ENCODE measurements at regions not wholly inside any gene's neighbourhood (a gene's known extent, or its start where the extent isn't known, plus 50 kb on each side); places are given as distances from the start of the nearest gene placed in this dataset.
"Not testable (repeated sequence)": the region's sequence is repeated elsewhere in the genome, so short reads cannot be mapped to it uniquely, and the experiment has no call there.

DNA sequence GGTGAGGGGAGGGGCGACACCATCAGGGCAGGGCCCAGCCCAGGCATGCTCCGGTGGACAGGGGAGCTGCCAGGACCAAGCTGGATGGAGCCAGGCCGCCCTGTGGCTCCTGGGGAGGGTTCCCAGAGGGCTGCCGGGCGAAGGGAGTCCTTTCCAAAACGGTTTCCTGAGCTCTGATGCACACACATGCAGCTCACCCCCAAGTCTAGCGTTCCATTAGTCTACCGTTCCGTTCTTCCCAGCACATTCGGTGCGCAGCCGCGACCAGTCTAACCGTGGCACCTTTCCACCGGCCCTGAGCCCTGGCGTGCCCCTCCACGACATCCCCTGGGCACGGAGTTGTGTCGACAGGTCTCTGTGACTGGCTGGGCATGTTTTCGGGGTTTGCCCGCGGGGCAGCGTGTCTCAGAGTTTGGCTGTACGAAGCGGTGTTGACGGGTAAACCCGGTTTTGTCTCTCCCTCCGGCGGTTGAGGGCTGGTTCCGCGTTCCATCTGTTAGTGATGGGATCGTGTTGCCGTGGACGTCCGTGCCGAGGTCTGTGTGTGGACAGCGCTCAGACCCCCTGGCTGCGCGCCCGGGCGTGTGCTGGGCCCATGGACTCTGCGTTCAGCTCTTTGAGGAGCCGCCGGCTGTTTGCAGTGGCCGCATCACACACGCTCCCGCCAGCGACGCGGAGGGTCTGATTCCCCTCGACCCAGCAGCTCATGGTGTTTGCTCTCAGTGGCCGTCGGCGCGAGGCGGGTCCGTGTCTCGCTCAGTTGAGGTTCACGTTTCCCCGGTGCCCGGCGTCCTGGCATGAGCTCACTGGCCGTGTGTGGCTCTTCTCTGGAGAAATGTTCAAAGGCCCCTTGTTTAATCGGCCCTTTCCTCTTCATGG is 121.2 kb downstream of the IGLL1 start:
- no peak for TF ChIP-seq Cebpa-rat (IDR thresholded peaks at IDR 0.05)
- H3K27ac ChIP-seq, result peak overlapping the region in 4 of 11 experiments; percentile 78 to 85 (median 81); a peak in 8 of 22 replicates
- no peak overlapping the region for H3K4me3 ChIP-seq
- H3K4me2 ChIP-seq, result peak overlapping the region in 9 of 11 experiments; percentile 12 to 98 (median 93); a peak in 16 of 22 replicates
- H3K36me3 ChIP-seq, result no peaks in the 10 kb centered on the region
- H3K9me3 ChIP-seq (replicated peaks in 1 of 11), result no peaks in the 10 kb centered on the region
- H4K20me1 ChIP-seq, result no peaks in the 10 kb centered on the region; a peak in 1 of 22 replicates
- H3K27me3 ChIP-seq, result peaks cover 0 to 11% (median 0%) of the 10 kb centered on the region in 11 experiments; a peak in 2 of 22 replicates
- H3K4me1 ChIP-seq, result peaks cover 26 to 82% (median 68%) of the 10 kb centered on the region in 10 experiments
- H3K9ac ChIP-seq, result peak overlapping the region in 4 of 11 experiments; percentile 62 to 71 (median 66); a peak in 6 of 22 replicates

GRCh38 chr22:23457380-23457985 is 122.6 kb downstream of the IGLL1 start:
- Histone ChIP-seq H3K27ac (peak overlapping the region in 5 of 11 experiments; percentile 51 to 85 (median 69); a peak in 6 of 22 replicates), H3K9me3 (replicated peaks in 1 of 11) (no peaks in the 10 kb centered on the region), H3K4me1 (peaks cover 26 to 72% (median 65%) of the 10 kb centered on the region in 10 experiments), H3K27me3 (peaks cover 0 to 11% (median 0%) of the 10 kb centered on the region in 11 experiments; a peak in 2 of 22 replicates), H3K9ac (peak overlapping the region in 4 of 11 experiments; percentile 21 to 53 (median 36); a peak in 4 of 22 replicates), H4K20me1 (no peaks in the 10 kb centered on the region; a peak in 1 of 22 replicates), H3K4me2 (peak overlapping the region; percentile 82 to 98 (median 93)), H3K4me3 (peak overlapping the region in 2 of 10 experiments; percentile 33 to 41; a peak in 3 of 20 replicates), H3K36me3 (no peaks in the 10 kb centered on the region)
- TF ChIP-seq Cebpa-rat (IDR thresholded peaks at IDR 0.05), result no peak

DNA sequence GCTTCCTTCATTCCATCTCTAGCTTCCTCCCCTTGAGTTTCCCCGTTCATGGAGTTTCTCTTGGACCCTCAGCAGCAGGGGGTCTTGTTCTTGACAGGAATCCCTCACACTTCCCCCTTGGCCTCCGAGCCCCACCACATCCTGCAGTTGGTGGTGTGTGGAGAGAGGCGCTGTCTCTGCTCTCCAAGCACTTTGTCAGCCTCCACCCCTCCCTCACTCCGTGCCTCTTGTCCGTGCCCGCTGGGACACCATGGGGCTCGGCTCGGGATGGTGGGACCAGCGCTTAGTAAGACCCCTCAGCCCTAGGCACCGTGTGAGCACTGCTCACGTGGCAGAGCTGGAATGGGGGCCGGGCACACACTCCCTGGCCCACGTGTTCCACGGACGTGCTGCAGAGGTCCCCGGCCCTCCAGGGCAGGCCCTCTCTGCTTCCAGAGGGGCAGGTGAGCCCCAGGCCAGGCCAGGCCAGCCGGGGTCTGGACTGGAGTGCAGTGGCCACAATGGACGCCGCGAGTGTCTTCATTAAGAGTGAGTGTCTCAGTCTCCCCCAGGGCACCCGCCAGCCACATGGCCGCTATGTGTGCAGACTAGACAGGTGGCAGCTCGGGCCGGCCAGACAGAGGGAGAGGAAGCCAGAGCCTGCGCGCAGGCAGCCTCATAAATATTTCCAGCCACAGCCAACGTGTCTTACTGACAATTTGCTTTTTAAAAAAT is 123.3 kb downstream of the IGLL1 start:
- Histone ChIP-seq H3K9ac (peak overlapping the region in 7 of 11 experiments; percentile 19 to 57 (median 34); a peak in 9 of 22 replicates), H3K4me3 (peak overlapping the region in 6 of 10 experiments; percentile 20 to 41 (median 32); a peak in 8 of 20 replicates)

DNA sequence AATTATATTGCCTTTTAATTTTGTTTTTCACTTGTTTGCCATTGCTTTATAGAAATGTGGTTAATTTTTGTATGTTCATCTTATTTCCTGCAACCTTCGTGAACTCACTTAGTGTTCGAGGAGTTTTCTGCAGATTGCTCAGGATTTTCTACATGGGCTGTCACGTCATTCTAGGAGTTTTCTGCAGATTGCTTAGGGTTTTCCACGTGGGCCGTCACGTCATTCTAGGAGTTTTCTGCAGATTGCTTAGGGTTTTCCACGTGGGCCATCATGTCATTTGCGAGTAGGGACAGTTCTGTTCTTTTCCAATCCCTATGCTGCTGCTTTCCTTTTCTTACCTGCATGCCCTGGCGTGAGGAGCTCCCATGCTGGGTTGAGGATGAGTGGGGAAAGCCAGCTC is 125.7 kb downstream of the IGLL1 start:
- H3K27me3 ChIP-seq, result peaks cover 0 to 22% (median 0%) of the 10 kb centered on the region in 11 experiments; a peak in 3 of 22 replicates
- not testable (repeated sequence) for H3K9me3 ChIP-seq (replicated peaks in 1 of 11); H3K4me3 ChIP-seq; H3K4me2 ChIP-seq; H3K9ac ChIP-seq; H3K36me3 ChIP-seq; H3K27ac ChIP-seq; H4K20me1 ChIP-seq
- peaks cover 16 to 62% (median 57%) of the 10 kb centered on the region in 10 experiments for H3K4me1 ChIP-seq

More for the DNA sequence above, 123.3 kb downstream of the IGLL1 start:
- not testable (repeated sequence) for H3K36me3 ChIP-seq; H3K9me3 ChIP-seq (replicated peaks in 1 of 11); H4K20me1 ChIP-seq
- H3K4me2 ChIP-seq, result peak overlapping the region; percentile 82 to 98 (median 93)
- H3K27ac ChIP-seq, result peak overlapping the region in 8 of 11 experiments; percentile 41 to 82 (median 52); a peak in 15 of 22 replicates
- peaks cover 26 to 72% (median 65%) of the 10 kb centered on the region in 10 experiments for H3K4me1 ChIP-seq
- peaks cover 0 to 15% (median 0%) of the 10 kb centered on the region in 11 experiments; a peak in 3 of 22 replicates for H3K27me3 ChIP-seq

DNA sequence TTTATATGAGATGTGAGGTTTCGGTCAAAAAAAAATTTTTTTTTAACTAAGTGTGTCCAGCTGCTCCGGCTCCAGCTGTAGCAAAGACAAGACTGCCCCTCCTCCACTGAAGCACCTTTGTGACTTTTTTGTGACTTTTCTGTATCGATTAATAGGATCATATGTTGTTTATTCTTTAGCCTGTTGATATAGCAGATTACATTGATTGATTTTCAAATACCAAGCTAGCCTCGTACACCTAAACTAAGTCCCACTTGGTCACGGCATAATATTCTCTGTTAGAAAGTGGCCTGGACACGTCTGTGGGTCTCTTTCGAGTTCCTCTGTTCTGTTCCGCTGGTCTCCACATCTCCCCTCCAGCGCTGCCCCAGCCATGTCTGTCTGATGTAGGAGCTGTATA is 126.8 kb downstream of the IGLL1 start:
- no peak overlapping the region for H3K27ac ChIP-seq

DNA sequence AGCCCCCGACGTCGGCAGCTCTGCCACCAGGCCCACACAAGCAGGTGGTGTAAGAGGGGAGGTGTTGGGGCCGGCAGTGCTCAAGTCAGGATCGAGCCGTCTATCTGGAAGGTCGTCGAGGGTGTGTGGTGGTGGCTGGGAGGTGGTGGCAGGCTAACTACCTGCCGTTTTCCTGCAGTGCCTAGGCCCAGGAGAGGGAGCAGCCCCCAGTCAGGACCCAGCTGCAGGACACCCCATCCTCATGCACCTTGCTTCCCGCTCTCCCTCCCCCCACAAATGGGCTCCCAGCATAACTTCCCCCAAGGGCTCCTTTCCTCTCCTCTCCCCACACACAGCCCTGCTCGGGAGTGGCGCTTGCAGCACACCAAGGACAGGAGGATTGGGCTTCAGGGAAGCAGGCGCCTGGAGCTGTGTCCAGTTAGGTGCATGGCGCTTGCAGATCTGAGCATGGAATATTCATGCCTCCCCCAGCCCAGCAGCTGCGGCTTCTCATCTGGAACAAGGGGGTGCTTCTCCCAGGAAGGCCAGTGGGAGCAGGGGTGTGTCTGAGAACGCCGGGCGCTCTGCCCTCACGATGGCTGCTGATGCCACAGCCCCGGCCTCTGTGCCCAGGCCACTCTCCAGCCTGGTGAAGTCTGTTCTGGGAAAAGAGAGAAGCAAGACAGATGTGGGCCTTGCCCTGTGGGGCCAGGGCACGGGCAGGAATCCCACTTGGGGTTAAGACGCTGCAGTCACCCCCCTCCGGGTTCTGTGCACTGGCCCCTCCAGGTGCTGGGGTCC is 127.7 kb downstream of the IGLL1 start:
- Histone ChIP-seq H3K4me1 (peaks cover 10 to 43% (median 38%) of the 10 kb centered on the region in 10 experiments), H3K27me3 (peaks cover 0 to 19% (median 0%) of the 10 kb centered on the region in 11 experiments; a peak in 3 of 22 replicates), H4K20me1 (no peaks in the 10 kb centered on the region; a peak in 2 of 22 replicates), H3K4me2 (peak overlapping the region in 9 of 11 experiments; percentile 15 to 80 (median 75); a peak in 16 of 22 replicates), H3K9me3 (replicated peaks in 1 of 11) (peaks cover 0 to 3% (median 0%) of the 10 kb centered on the region in 11 experiments; a peak in 1 of 22 replicates), H3K36me3 (no peaks in the 10 kb centered on the region), H3K4me3 (no peak overlapping the region), H3K27ac (no peak overlapping the region), H3K9ac (no peak overlapping the region)
- TF ChIP-seq Cebpa-rat (IDR thresholded peaks at IDR 0.05), result no peak

More for the DNA sequence above, 126.8 kb downstream of the IGLL1 start:
- no peaks in the 10 kb centered on the region; a peak in 2 of 22 replicates for H4K20me1 ChIP-seq
- no peak for TF ChIP-seq Cebpa-rat (IDR thresholded peaks at IDR 0.05)
- no peak overlapping the region for H3K4me2 ChIP-seq
- H3K4me1 ChIP-seq, result peaks cover 16 to 51% (median 46%) of the 10 kb centered on the region in 10 experiments
- no peaks in the 10 kb centered on the region for H3K9me3 ChIP-seq (replicated peaks in 1 of 11)
- H3K9ac ChIP-seq, result no peak overlapping the region
- H3K27me3 ChIP-seq, result peaks cover 0 to 22% (median 0%) of the 10 kb centered on the region in 11 experiments; a peak in 3 of 22 replicates
- no peaks in the 10 kb centered on the region for H3K36me3 ChIP-seq
- no peak overlapping the region for H3K4me3 ChIP-seq

DNA sequence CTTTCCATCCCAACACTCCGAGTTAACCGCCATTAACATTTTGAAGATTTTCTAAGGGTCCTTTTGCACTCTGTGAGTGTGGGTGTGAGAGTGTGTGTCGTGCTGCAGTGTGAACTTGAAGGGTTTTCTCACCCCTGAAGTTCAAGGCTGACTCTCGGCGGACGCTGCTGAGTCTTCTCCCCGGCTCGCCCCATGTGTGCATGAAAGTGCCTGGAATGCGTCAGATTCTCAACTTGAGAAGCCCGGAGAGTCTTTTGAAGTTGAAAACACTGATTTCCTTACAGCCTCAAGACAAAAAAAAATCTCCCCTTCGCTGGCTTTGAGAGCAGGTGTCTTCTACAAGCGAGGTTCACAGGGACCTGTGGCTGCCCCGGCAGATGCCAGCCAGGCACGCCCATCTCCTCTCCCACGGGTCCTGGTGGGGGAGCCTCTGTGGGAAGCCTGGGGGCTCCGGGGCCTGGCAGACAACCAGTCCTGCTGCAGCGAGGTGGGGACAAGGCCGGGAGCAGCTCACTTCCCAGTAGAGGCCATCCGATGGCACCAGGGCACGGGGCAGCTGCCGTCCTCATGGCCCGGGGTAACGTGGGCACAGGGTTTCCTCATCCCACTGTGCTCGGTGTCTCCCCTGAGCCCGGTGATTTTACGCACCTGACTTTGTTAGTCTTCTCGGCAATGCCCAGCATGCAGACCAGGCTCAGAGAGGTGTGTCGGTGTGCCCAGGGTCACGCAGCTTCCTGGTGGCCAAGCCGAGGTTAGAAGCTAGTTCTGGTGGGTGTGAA is 128.4 kb downstream of the IGLL1 start:
- H3K36me3 ChIP-seq, H4K20me1 ChIP-seq, H3K27ac ChIP-seq, H3K4me3 ChIP-seq: not testable (repeated sequence)
- Histone ChIP-seq H3K4me2 (peak overlapping the region in 9 of 11 experiments; percentile 15 to 80 (median 75); a peak in 17 of 22 replicates), H3K9ac (peak overlapping the region in 2 of 11 experiments; percentile 19 to 33; a peak in 1 of 22 replicates), H3K9me3 (replicated peaks in 1 of 11) (peaks cover 4 to 11% (median 7%) of the 10 kb centered on the region in 11 experiments), H3K4me1 (peaks cover 2 to 35% (median 30%) of the 10 kb centered on the region in 10 experiments), H3K27me3 (peaks cover 0 to 11% (median 0%) of the 10 kb centered on the region in 11 experiments; a peak in 2 of 22 replicates)

DNA sequence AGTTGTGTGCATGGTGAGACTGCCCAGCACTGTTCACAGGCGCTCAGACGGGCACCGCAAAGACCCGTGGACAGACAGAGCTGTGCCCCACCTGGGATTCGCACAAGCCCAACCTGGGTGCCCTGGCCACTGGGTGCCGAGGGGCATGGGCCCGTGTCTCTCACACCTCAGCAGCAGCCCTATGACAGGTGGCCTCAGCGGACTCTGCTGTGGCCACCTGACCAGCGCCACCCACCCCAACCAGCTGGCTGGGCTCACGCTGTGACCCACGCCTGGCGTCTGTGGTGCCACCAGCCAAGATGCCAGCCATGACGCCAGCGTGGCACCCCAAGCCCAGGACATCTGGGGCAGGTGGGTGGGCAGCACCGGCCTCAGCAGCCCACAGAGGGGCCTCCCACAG is 129.3 kb downstream of the IGLL1 start:
- not testable (repeated sequence) for H3K4me3 ChIP-seq, H4K20me1 ChIP-seq, H3K36me3 ChIP-seq, H3K9ac ChIP-seq, H3K27ac ChIP-seq
- H3K27me3 ChIP-seq, result peaks cover 0 to 11% (median 0%) of the 10 kb centered on the region in 11 experiments; a peak in 2 of 22 replicates
- H3K4me1 ChIP-seq, result peaks cover 0 to 27% (median 24%) of the 10 kb centered on the region in 10 experiments; a peak in 15 of 20 replicates
- peak overlapping the region in 6 of 11 experiments; percentile 66 to 80 (median 76); a peak in 11 of 22 replicates for H3K4me2 ChIP-seq
- H3K9me3 ChIP-seq (replicated peaks in 1 of 11), result peaks cover 10 to 16% (median 13%) of the 10 kb centered on the region in 11 experiments
